Left ventricle myocardium inferior (tissue), 1 donor: ENCODE measurements at regions not wholly inside any gene's neighbourhood (a gene's known extent, or its start where the extent isn't known, plus 50 kb on each side); places are given as distances from the start of the nearest gene placed in this dataset.
"Not testable (repeated sequence)": the region's sequence is repeated elsewhere in the genome, so short reads cannot be mapped to it uniquely, and the experiment has no call there.

Experiments used
- DNase-seq: peaks from one replicate; pipeline ENCODE4 v3.0.0-alpha.2; 2020
- H3K27ac ChIP-seq: fragments of 200-600 bp; replicated peaks from 2 replicates; pipeline ENCODE4 v1.8.0; 2021
- H3K27me3 ChIP-seq: fragments of 200-600 bp; 2 replicates; pipeline ENCODE4 v1.8.0; 2021; ENCODE audit warnings: low read depth
- H3K36me3 ChIP-seq: fragments of 200-600 bp; 2 replicates; pipeline ENCODE4 v1.8.0; 2021
- H3K4me1 ChIP-seq: fragments of 200-600 bp; 2 replicates; pipeline ENCODE4 v1.8.0; 2021
- H3K4me3 ChIP-seq: fragments of 200-600 bp; 2 replicates; pipeline ENCODE4 v1.8.0; 2021; ENCODE audit warnings: mild to moderate bottlenecking, moderate library complexity
- H3K9me3 ChIP-seq: fragments of 200-600 bp; replicated peaks from 2 replicates; pipeline ENCODE4 v1.8.0; 2021
- intact Hi-C: fragments of 100-400 bp; cut with micrococcal nuclease; formaldehyde crosslinking; loops from one replicate; pipeline ENCODE4 v1.11.0; 2022
- TF ChIP-seq, protein P1 (sequence below): fragments of 200-600 bp; IDR thresholded peaks from 2 replicates; pipeline ENCODE4 v1.8.0; 2021; ENCODE audit warnings: antibody characterized with exemption, mild to moderate bottlenecking, borderline replicate concordance
- donor health status: DM: no; HTN: yes; CAD: no; lungs with severe emphysema.

DNA sequence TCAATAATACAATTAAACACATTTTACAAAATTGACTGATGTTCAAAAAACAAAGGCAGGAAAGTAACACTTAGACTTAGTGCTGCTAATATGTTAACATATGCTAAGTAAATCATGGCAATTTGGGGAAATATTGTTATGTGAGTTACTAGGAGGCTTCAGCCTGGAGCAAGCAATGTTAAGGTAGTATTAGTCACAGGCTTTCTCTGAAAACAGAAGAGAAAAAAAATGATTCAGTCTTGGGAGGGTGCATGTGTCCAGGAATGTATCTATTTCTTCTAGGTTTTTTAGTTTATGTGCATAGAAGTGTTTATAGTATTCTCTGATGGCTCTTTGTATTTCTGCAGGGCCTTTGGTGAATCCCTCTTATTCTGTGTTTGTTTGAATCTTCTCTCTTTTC is 345.8 kb upstream of the TFPI start:
- no peak overlapping the region for H3K27ac ChIP-seq
- H3K4me3 ChIP-seq = no peak overlapping the region
- H3K27me3 ChIP-seq = no peaks in the 10 kb centered on the region
- H3K36me3 ChIP-seq = no peaks in the 10 kb centered on the region
- no peak for DNase-seq
- no peaks in the 10 kb centered on the region for H3K9me3 ChIP-seq
- TF ChIP-seq, protein P1, sequence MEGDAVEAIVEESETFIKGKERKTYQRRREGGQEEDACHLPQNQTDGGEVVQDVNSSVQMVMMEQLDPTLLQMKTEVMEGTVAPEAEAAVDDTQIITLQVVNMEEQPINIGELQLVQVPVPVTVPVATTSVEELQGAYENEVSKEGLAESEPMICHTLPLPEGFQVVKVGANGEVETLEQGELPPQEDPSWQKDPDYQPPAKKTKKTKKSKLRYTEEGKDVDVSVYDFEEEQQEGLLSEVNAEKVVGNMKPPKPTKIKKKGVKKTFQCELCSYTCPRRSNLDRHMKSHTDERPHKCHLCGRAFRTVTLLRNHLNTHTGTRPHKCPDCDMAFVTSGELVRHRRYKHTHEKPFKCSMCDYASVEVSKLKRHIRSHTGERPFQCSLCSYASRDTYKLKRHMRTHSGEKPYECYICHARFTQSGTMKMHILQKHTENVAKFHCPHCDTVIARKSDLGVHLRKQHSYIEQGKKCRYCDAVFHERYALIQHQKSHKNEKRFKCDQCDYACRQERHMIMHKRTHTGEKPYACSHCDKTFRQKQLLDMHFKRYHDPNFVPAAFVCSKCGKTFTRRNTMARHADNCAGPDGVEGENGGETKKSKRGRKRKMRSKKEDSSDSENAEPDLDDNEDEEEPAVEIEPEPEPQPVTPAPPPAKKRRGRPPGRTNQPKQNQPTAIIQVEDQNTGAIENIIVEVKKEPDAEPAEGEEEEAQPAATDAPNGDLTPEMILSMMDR = no peak
- no peaks in the 10 kb centered on the region for H3K4me1 ChIP-seq
- intact Hi-C loops = no loop called here

DNA sequence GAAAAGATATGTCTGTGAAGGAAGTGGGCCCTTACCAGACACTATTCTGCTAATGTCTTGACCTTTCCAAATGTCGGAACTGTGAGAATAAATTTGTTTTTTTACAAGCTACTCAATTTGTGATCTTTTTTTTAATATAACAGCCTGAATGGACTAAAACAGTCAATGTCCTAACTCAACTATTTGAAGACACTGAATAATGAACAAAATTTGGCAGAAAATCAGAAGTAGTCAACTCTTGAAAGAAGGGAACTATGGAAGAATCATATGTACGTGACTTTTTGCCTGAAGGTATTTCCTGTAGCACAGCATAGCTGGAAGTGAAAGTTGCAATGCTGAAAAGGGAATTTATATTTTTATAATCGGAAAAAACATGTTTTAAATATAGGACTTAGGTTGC is 351.8 kb upstream of the TFPI start:
- Histone ChIP-seq H3K4me3 (no peak overlapping the region), H3K27me3 (no peaks in the 10 kb centered on the region), H3K27ac (no peak overlapping the region), H3K4me1 (no peaks in the 10 kb centered on the region), H3K36me3 (no peaks in the 10 kb centered on the region), H3K9me3 (no peaks in the 10 kb centered on the region)
- intact Hi-C loops = no loop called here
- DNase-seq = no peak
- TF ChIP-seq, protein P1 = no peak

DNA sequence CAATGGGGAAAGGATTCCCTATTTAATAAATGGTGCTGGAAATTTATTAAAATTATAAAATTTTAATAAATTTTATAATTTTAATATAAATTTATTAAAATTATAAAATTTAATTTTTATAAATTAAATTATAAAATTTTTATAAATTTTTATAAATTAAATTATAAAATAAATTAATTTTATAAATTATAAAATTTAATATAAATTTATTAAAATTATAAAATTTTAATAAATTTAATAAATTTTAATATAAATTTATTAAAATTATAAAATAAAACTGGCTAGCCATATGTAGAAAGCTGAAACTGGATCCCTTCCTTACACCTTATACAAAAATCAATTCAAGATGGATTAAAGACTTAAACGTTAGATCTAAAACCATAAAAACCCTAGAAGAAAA is 356.7 kb upstream of the TFPI start:
- H3K4me3 ChIP-seq, H3K27me3 ChIP-seq, H3K27ac ChIP-seq, DNase-seq, H3K9me3 ChIP-seq, H3K4me1 ChIP-seq, H3K36me3 ChIP-seq, intact Hi-C loops: not testable (repeated sequence)

DNA sequence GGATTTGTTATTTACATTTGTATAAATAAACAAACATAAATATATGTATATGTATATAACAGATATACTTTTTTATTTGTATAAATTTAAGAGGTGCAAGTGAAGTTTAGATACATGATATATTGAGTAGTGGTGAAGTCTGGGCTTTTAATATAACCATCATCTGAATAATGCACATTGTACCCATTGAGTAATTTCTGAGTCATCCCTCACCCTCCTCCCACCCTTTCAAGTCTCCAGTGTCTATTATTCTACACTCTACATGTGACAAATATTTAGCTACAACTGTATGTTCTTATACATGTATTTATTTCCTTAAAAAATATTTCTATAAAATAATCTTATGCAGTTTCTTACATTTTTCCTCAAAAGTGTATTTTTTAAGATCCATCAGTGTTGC is 358.7 kb upstream of the TFPI start:
- Histone ChIP-seq H3K36me3 (no peaks in the 10 kb centered on the region), H3K27ac (no peak overlapping the region), H3K4me3 (no peak overlapping the region), H3K9me3 (no peaks in the 10 kb centered on the region), H3K4me1 (no peaks in the 10 kb centered on the region), H3K27me3 (no peaks in the 10 kb centered on the region)
- intact Hi-C loops = no loop called here
- TF ChIP-seq, protein P1 = no peak
- DNase-seq = no peak

DNA sequence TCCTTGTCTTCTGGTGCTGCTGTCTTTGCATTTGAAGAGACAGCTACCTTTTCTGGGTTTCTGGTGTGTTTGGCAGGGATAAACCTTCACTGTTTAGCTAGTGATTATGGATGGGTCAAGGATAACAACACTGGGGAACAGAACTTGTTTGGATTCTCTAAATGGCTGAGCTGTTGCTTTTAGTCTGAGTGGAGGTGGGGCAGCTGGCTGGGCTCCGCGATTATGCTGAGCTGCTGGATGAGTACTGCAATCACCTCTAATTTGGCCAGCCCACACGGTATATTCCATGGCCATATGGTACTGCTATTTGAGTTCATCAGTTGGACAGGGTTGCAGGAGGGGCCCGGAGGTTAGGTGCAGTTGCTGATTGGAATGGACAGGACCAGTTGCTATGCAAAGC is 361.6 kb upstream of the TFPI start:
- no peaks in the 10 kb centered on the region for H3K4me1 ChIP-seq
- intact Hi-C loops = no loop called here

GRCh38 chr2:187916799-187917198 is 362.6 kb upstream of the TFPI start:
- Histone ChIP-seq H3K4me3 (no peak overlapping the region), H3K9me3 (no peaks in the 10 kb centered on the region), H3K36me3 (no peaks in the 10 kb centered on the region), H3K27me3 (no peaks in the 10 kb centered on the region), H3K27ac (no peak overlapping the region), H3K4me1 (no peaks in the 10 kb centered on the region)
- no peak for DNase-seq
- TF ChIP-seq, protein P1 = no peak
- intact Hi-C loops = no loop called here

More for the DNA sequence above, 361.6 kb upstream of the TFPI start:
- TF ChIP-seq, protein P1 = no peak
- no peaks in the 10 kb centered on the region for H3K27me3 ChIP-seq
- no peak for DNase-seq
- H3K4me3 ChIP-seq = no peak overlapping the region
- no peaks in the 10 kb centered on the region for H3K9me3 ChIP-seq
- no peaks in the 10 kb centered on the region for H3K36me3 ChIP-seq
- no peak overlapping the region for H3K27ac ChIP-seq
